DOHH2 (cell line): ENCODE measurements at regions not wholly inside any gene's neighbourhood (a gene's known extent, or its start where the extent isn't known, plus 50 kb on each side); places are given as distances from the start of the nearest gene placed in this dataset.

Source experiments
- EZH2phosphoT487 ChIP-seq: fragments of 200-600 bp; sonication (generic); IDR thresholded peaks from 2 replicates; pipeline ENCODE4 v1.6.1; 2017; ENCODE audit warnings: borderline replicate concordance, mild to moderate bottlenecking, antibody characterized with exemption, low read length, moderate library complexity, mixed read lengths
- TF ChIP-seq, protein P1 (sequence below): fragments of 200-600 bp; sonication (generic); IDR thresholded peaks from one replicate; pipeline ENCODE4 v1.5.1; 2014; ENCODE audit warnings: antibody characterized with exemption, mild to moderate bottlenecking, low read depth, low read length; ENCODE audit not compliant: poor library complexity, severe bottlenecking

DNA sequence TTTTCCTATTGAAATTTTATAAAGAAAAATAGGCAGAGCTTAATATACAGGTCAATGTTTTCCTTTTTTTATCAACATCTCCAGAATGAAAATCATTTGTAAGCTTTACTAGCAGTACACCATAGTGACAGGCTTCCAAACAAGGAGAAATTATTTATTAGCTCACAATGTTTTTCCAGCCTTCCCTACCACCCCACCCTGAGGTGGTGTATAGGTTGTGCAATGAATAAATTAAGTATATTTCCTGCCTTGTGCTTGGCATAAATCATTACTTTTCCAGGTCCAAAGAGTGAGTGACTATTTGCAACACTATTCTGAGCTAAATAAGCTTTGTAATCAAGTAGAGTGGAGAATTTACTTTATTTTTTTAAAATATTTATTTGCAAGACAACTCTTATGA is 876.2 kb upstream of the POU3F3 start:
- TF ChIP-seq, protein P1, sequence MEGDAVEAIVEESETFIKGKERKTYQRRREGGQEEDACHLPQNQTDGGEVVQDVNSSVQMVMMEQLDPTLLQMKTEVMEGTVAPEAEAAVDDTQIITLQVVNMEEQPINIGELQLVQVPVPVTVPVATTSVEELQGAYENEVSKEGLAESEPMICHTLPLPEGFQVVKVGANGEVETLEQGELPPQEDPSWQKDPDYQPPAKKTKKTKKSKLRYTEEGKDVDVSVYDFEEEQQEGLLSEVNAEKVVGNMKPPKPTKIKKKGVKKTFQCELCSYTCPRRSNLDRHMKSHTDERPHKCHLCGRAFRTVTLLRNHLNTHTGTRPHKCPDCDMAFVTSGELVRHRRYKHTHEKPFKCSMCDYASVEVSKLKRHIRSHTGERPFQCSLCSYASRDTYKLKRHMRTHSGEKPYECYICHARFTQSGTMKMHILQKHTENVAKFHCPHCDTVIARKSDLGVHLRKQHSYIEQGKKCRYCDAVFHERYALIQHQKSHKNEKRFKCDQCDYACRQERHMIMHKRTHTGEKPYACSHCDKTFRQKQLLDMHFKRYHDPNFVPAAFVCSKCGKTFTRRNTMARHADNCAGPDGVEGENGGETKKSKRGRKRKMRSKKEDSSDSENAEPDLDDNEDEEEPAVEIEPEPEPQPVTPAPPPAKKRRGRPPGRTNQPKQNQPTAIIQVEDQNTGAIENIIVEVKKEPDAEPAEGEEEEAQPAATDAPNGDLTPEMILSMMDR = no peak
- TF ChIP-seq EZH2phosphoT487 = no peak
